ENCODE measurements at regions not wholly inside any gene's neighbourhood (a gene's known extent, or its start where the extent isn't known, plus 50 kb on each side); places are given as distances from the start of the nearest gene placed in this dataset.
A peak's percentile ranks its signal among the peaks of the same experiment; 100 is the strongest.
"Not testable (repeated sequence)": the region's sequence is repeated elsewhere in the genome, so short reads cannot be mapped to it uniquely, and the experiment has no call there.

DNA sequence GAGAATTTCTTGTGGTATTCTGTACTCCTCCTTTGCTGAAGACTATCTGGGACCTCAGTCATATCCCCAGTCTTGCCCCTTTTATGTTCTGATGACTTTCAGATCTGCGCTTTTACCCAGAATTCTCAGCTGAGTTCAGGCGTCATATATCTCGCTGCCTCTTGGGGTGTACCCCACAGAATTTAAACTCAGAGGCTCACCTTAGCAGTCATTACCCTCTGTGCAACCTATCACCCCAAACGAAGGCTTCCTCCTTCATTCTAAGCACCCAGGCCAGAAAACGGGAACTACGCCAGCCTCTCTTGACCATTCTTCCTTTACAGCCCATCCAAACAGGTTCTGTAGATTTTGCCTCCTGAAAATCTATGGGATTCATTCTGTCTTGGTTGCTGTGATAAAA is 574.8 kb upstream of the C16orf82 start:
- DNase-seq (ENCODE audit: insufficient read length, low spot score) (no peak), FAIRE-seq (no peak)

DNA sequence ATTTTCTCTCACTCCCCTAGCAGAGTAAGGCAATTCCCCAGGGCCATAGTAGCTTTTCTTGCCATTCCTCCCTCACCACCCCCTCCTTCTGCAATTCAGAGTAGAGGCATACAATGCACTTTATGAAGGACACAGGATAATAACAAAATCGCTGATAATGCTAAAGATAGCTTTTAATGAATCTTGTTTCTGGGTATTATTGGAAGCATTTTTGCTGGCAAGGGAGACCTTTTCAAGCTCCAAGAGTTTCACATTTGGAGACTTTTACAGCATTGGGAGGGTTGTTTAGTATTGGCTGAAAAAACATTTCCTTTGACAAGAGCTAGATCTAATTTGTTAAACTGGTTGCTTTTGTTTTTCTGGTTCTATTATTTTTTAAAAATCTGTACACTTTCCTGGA is 573.0 kb upstream of the C16orf82 start:
- no peak for FAIRE-seq
- DNase-seq (ENCODE audit: insufficient read length, low spot score): no peak

DNA sequence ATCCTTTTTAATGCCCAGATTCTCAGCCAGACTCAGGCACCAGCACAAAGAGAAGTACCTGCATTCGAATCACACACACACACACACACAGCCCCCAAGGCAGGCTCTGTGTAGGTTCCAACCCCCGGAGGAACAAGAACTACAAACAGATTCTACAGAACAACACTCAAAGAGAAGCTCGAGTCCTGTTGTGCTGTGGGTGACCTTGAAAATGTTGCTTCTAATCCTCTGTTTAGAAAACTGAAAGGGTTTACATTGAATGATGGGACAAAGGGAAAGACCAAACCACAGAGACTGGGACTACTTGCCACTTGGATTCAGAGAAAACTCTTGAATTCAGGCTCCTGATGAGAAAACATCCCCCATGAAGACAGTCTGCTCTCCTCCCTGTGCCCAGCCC is 568.8 kb upstream of the C16orf82 start:
- DNase-seq (ENCODE audit: insufficient read length, low spot score) (no peak), FAIRE-seq (no peak)

GRCh38 chr16:26500326-26500725 is 566.4 kb upstream of the C16orf82 start:
- FAIRE-seq: no peak

GRCh38 chr16:26505496-26505895 is 561.2 kb upstream of the C16orf82 start:
- DNase-seq (ENCODE audit: insufficient read length, low spot score): no peak
- no peak for FAIRE-seq

More at GRCh38 chr16:26500326-26500725, 566.4 kb upstream of the C16orf82 start:
- DNase-seq (ENCODE audit: insufficient read length, low spot score): no peak

DNA sequence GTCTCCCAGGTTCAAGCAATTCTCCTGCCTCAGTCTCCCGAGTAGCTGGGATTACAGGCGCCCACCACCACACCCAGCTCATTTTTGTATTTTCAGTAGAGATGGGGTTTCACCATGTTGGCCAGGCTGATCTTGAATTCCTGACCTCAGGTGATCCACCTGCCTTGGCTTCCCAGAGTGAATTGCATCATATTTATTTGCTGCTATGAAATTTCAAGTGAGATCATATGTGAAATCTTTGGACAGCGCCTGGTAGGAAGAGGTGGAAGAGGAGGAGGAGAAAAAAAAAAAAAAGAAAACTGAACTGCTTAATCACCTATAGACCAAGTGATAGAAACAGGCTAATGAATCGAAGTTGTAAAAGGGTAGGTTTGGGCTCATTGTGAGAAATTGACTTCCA is 557.8 kb upstream of the C16orf82 start:
- FAIRE-seq: not testable (repeated sequence)

DNA sequence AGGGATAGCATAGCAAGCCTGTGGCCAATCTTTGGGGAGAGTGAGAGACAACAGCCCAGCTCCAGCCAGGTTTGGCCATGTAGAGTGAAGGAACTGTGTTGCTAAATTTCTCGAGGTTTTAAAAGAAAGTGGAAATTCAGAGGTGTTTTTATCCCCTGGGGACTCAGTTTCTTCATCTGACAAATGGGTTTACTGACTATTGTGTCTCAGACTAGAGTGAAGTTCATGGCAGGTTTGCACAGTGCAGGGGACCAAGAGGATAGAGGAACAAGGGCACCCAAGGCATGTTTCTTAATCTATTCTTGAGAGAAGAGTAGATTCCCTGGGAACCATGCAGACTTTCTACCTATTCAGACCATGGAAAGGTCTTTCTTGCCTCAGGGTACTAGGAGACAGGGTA is 555.8 kb upstream of the C16orf82 start:
- DNase-seq (ENCODE audit: insufficient read length, low spot score) (no peak), FAIRE-seq (no peak)

More for the DNA sequence above, 557.8 kb upstream of the C16orf82 start:
- not testable (repeated sequence) for DNase-seq (ENCODE audit: insufficient read length, low spot score)

DNA sequence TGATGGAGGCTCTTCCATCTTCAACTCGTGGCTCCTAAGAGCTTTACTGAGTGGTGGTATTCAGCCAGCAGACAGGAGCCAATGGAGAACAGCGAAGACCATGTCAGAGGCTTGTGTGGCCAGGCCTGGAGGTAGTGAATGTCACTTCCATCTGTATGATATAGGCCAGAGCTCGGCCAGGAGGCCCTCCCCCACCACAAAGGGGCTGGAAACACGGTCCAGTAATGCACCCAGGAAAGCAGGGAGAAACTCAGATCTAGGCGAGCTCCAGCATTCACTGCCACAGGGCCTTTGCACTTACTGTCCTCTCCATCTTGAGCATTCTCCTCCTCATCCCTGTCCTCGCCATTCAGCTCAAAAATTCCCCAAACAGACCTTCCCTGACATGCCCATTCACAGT is 555.3 kb upstream of the C16orf82 start:
- FAIRE-seq (no peak), DNase-seq (ENCODE audit: insufficient read length, low spot score) (no peak)

DNA sequence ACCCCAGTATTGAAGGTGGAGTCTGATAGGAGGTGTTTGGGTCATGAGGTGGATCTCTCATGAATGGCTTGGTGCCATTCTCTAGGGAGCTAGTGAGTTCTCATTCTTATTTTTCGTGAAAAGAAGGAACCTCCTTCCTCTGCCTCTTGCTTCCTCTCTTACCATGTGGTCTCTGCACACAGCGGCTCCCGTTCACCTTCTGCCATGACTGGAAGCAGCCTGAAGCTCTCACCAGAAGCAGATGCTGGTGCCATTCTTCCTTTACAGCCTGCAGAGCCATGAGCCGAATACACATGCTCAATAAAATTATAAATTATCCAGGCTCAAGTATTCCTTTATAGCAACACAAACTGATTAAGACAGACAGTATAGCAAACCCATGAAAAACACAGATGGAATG is 545.1 kb upstream of the C16orf82 start:
- FAIRE-seq (no peak), DNase-seq (ENCODE audit: insufficient read length, low spot score) (no peak)

DNA sequence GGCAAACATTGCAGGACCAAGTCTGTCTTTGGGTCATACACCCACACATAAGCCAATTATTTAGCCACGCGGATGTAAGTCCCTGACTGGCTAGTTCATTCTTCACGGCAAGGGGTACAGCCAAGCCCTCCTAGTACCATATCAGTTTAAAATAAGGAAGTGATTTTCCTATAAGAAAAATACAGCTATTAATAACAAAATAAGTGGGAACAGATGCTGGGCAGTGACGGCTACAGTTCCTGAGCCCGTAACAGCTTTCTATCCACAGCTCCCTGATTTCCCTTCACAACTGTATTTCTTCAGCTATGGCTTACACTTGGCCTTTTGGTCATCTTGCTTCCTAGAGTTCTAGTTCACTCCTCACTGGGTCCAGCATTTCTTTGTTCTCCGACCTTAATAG is 542.4 kb upstream of the C16orf82 start:
- no peak for FAIRE-seq
- no peak for DNase-seq (ENCODE audit: insufficient read length, low spot score)

- FAIRE-seq: no peak
- DNase-seq (ENCODE audit: insufficient read length, low spot score): no peak
These were observed 541.9 kb upstream of the C16orf82 start for GRCh38 chr16:26524846-26525245.

GRCh38 chr16:26525856-26526255 is 540.9 kb upstream of the C16orf82 start:
- DNase-seq (ENCODE audit: insufficient read length, low spot score) (no peak), FAIRE-seq (no peak)

DNA sequence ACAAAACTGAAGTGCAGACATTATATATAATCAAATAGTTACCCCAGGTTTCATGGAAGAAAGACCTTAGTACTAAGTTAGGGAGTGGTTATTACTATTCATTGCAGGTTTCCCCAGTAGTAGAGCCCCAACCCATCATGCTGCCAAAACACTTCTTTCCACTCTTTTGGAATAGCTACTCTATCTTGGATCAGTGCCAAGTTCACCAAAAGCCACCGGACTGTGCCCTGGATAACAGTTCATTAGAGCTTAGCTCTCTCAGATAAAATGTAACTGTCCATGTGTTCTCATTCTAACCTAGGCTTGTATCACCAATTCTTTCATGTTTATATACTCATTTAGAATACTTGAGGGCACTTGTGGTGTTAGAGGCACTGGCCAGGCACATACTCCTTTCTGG is 540.1 kb upstream of the C16orf82 start:
- DNase-seq (ENCODE audit: insufficient read length, low spot score) (no peak), FAIRE-seq (no peak)

GRCh38 chr16:26530584-26531289 is 536.0 kb upstream of the C16orf82 start:
- no peak for FAIRE-seq
- no peak for DNase-seq (ENCODE audit: insufficient read length, low spot score)

GRCh38 chr16:26531290-26531730 is 535.4 kb upstream of the C16orf82 start:
- DNase-seq (ENCODE audit: insufficient read length, low spot score) (no peak), FAIRE-seq (no peak)

DNA sequence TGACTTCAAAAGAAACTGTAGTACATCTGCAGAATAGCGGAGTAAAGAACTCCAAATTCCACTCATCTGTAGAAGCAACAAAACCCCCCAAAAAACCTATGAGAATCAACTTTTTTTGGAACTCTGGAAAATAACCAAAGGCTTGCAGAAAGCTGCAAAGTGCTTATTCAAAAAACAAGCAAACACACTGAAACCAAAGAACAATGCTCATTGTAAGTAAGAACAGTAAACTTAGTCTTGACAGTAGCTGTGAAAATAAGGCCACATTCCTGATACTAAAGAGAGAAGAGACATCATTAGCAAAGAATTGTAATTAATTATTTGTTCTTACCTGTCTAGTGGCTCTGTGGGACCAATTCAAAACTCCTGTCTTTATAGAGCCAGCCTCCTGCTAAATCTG is 534.3 kb upstream of the C16orf82 start:
- FAIRE-seq (no peak), DNase-seq (ENCODE audit: insufficient read length, low spot score) (no peak)

- DNase-seq (ENCODE audit: insufficient read length, low spot score) (no peak), FAIRE-seq (peak; percentile 76)
These were observed 524.5 kb upstream of the C16orf82 start for GRCh38 chr16:26542198-26542597.

DNA sequence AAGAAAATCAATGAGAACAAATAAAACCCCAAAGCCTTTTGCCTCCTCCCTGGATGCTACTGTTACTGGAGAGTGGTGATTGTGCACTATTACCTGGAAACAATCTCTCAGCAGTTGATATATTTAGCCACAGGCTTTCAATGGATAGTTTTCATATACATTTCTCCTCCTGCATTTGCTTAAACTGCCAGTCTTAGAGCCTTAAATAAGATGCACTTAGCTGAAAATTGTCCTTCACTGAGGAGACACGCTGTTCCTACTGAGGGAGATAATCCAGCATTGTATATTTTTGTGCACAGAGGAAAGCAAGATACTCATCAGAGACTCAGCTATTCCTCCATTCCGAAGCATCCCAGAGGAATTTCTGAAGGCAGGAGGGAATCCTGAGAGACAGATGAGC is 520.2 kb upstream of the C16orf82 start:
- no peak for DNase-seq (ENCODE audit: insufficient read length, low spot score)
- no peak for FAIRE-seq

DNA sequence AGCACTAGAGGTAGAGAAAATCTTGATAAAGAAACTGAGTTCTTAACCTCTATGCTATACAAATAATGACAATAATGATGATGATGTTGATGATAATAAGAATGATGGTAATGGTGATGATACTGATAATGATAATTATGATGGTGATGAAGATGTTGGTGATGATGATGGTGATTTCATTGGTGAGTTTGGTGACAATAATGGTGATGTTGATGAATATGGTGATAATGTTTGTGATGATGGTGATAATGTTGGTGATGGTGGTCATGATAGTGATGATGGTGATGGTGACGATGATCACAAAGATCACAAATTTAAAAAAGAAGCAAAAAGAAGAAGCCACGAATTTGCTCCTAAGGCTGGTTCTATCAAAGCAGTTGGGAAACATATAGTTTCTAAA is 519.0 kb upstream of the C16orf82 start:
- DNase-seq (ENCODE audit: insufficient read length, low spot score) (no peak), FAIRE-seq (no peak)

DNA sequence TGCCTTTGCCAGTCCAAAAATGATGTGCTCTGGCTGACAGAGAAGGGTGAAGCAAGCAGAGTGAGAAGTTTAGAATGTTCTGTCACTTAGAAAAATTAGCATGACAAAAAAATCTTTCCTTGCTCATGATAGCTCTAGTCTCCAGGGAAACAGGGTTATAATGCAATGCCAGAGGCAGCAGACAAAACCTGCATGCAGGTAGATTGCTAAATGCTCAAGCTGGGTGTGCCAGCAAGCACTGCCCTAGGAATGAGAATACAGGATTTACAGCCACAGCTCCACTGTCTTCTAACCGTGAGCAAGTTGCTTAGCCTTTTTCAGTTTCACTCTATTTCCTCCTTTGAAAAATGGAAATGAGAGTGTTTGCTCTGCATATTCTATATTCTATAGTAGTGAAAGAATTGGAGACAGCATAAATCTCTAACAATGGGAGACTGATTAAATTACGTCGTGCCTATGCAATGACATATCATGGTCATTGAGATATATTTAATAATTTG is 516.6 kb upstream of the C16orf82 start:
- FAIRE-seq (no peak), DNase-seq (ENCODE audit: insufficient read length, low spot score) (no peak)

DNA sequence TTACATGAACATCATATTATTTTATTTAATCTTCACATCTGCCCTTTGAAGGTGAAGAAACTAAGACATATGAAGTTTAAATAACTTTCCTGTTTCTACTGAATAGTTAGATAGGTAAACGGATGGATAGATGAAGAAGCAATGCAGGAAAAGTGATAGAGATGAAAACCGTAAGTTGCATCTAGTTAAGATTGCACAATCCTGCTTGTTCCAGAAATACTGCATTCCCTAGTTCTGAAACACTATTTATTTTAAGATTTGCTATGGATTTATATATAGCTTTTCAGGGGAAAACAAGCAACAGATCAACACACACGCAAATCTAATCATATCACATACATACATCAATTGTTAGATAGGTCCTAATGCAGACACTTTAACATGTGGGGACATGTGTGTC is 512.7 kb upstream of the C16orf82 start:
- FAIRE-seq (no peak), DNase-seq (ENCODE audit: insufficient read length, low spot score) (no peak)

DNA sequence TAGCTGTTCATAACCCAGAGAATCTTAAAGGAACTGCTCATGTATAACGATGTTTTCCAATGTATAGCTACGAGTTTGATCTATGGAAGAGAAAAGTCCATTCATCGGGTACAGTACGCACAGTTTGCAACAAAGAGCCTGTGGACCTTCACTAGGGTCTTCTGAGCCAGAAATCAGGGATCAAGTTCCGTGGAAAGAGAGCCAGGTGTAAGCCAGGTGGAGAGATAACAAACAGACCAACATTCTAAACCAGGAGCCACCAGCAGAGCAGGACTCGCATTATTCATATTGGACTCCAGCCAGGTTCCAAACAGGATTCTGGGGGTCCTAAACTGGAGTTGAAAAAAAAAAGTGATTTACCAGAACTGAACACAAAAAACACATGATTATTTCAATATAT is 505.4 kb upstream of the C16orf82 start:
- FAIRE-seq: no peak
- no peak for DNase-seq (ENCODE audit: insufficient read length, low spot score)

- DNase-seq (ENCODE audit: insufficient read length, low spot score) (no peak), FAIRE-seq (no peak)
These were observed 503.7 kb upstream of the C16orf82 start for GRCh38 chr16:26563018-26563417.
